ENCODE measurements at regions not wholly inside any gene's neighbourhood (a gene's known extent, or its start where the extent isn't known, plus 50 kb on each side); places are given as distances from the start of the nearest gene placed in this dataset.
A peak's percentile ranks its signal among the peaks of the same experiment; 100 is the strongest.
"Not testable (repeated sequence)": the region's sequence is repeated elsewhere in the genome, so short reads cannot be mapped to it uniquely, and the experiment has no call there.

DNA sequence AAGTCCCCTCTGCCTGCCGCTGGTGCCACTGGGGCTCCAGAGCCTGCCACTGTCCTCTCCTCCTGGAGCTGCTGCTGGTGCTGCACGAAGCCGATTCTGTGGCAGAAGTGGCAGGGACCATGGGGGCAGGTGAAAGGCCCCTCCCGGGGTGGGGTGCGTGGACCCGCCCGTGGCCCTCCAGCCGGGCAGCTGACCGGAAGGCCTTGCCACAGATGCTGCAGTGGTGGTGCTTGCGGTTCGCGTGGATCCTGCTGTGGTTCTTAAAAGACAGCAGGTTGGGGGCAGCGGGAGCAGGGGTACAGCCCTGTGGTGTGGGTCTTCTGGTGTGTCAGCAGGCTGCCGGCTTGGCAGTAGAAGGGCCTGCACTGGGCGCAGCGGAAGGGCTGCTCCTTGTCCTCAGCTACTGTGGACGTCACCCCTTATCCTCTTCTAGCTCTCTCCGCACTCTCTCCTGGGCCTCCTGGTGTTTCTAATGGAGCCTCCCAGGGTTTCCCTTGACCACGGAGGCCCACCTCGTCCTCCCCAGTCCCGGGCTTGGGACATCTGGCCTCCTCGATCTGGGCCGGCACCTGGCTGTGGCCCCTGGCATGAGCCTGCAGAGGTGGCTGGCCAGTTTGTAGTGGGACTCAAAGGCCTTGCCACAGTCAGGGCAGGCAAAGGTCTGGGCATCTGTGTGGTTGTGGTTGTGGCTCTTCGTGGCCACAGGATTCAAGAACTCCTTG lies 380.4 kb downstream of the OLFM4 start:
- DNase-seq, result no peak

- peak; percentile 76 for DNase-seq
Observed at GRCh38 chr13:53411463-53411862, 382.9 kb downstream of the OLFM4 start.

GRCh38 chr13:53415135-53415534 lies 386.5 kb downstream of the OLFM4 start:
- no peak for DNase-seq

- DNase-seq, result no peak
Observed at GRCh38 chr13:53417601-53418000, 389.0 kb downstream of the OLFM4 start.

DNA sequence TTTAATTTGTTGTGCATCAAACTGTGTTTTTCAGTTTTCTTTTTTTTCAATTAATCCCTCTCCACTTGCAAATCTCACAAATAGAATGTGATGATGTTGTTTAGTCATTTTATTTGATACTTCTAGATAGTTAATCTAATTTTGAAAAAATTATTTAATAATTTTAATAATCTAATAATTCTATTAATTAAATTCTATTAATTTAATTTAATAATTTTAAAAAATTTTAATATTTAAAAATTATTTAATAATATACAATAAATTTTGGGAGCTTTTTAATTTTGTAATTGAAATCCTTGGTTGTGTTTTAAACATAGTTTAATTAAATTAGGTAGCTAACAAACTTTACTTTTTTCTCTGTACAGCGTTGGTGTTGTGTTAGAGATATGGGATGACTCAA lies 393.8 kb downstream of the OLFM4 start:
- DNase-seq, result no peak

- DNase-seq, result no peak
Observed at GRCh38 chr13:53436396-53436795, 407.8 kb downstream of the OLFM4 start.

- DNase-seq, result no peak
Observed at GRCh38 chr13:53439439-53440225, 411.0 kb downstream of the OLFM4 start.

GRCh38 chr13:53442979-53443378 lies 414.4 kb downstream of the OLFM4 start:
- DNase-seq, result no peak

GRCh38 chr13:53445686-53446085 lies 417.1 kb downstream of the OLFM4 start:
- DNase-seq, result no peak

DNA sequence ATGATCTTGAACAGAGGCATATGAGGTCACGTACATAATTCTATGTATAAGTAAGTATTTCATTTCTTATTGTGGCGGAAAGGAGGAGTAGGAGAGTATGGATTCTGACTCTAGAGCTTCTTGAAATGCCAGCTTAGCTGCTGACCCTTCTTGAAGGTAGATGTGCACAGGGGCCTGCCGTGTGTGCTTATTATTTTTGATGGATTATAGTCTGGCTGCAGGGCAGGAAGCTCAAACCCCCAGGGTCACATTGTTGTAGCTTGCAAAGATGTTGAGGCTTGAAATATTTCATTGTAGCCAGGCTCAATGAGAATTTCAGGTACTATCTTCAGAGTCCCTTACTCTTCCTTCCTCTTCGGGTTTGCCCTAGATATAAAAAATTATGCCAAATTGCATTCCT lies 418.8 kb downstream of the OLFM4 start:
- no peak for DNase-seq

GRCh38 chr13:53447863-53448262 lies 419.2 kb downstream of the OLFM4 start:
- no peak for DNase-seq

DNA sequence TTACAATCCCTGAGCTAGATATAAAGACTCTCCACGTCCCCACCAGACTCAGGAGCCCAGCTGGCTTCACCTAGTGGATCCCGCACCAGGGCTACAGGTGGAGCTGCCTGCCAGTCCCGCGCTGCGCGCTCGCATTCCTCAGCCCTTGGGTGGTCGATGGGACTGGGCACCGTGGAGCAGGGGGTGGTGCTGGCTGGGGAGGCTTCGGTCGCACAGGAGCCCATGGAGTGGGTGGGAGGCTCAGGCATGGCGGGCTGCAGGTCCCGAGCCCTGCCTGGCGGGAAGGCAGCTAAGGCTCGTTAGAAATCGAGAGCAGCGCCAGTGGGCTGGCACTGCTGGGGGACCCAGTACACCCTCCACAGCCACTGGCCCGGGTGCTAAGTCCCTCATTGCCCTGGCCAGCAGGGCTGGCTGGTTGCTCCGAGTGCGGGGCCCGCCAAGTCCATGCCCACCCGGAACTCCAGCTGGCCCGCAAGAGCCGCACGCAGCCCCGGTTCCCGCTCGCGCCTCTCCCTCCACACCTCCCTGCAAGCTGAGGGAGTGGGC lies 423.7 kb downstream of the OLFM4 start:
- DNase-seq, result not testable (repeated sequence)

DNA sequence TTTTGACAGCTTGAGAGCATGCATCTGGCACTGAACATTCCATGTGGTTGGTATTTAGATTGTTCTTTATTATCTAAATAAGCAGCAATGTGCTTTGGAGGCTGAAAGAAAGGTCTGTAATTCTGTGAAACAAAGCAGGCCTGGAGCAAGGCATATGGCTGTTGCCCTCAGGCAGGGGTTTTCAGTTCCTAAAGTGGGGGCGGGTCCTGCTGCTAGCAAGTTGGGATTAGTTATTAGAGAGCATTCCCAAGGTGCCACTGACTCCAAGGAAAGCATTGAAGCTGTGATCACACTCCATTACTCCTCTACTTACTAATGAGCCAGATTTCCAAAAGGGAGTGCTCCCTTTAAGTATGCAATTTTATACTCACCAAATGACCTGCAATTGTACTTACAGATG lies 432.2 kb downstream of the OLFM4 start:
- DNase-seq, result no peak

GRCh38 chr13:53463106-53463505 lies 434.5 kb downstream of the OLFM4 start:
- DNase-seq, result no peak

GRCh38 chr13:53466576-53466975 lies 438.0 kb downstream of the OLFM4 start:
- DNase-seq, result no peak

- no peak for DNase-seq
Observed at GRCh38 chr13:53473397-53473796, 444.8 kb downstream of the OLFM4 start.

- no peak for DNase-seq
Observed at GRCh38 chr13:53474878-53475277, 446.3 kb downstream of the OLFM4 start.

- no peak for DNase-seq
Observed at GRCh38 chr13:53490752-53491151, 462.1 kb downstream of the OLFM4 start.

- no peak for DNase-seq
Observed at GRCh38 chr13:53494406-53494805, 465.8 kb downstream of the OLFM4 start.

DNA sequence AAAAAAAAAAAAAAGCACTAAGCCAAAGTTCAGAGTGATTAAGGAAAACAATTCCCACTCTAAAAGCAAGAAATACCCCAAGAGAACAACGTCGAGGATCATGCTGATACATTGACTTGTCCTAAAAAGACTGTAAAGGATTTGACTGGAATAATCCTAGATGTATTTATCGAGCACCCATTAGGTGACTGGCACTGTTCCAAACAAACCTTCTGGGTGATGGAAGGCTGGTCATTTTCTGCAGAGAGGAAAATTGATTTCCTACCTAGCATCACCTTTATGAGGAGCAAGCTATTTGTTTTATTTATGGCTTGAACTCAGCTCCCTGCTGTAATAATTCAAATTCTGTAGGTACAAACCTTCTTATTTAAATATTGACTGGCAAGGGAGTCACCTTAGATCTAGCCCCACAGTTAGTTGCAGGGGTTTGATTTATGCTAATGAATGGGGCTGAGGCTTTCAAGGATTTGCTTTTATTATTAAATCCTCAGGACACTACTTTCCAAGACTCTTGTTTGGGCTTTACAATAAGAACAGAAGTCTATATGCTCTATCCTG lies 471.0 kb downstream of the OLFM4 start:
- peak; percentile 89 for DNase-seq

DNA sequence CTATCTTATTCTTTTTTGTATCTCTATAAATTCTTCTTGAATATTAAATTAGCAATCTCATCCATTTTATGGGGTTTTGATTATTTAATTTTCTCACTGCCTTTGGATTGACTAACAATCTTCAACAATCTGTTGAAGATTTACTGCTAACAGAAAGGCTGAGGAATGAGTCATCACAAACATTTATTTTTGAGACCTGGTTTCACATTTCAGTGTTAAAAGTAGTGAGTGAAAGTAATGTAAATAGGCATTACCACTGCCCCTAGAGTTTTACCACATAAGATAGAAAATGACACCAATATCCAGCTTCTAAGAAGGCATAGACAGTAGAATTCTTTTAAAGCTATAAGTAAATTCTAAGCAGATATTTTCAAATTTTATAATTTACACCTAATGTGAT lies 472.8 kb downstream of the OLFM4 start:
- no peak for DNase-seq

- peak; percentile 10 for DNase-seq
Observed at GRCh38 chr13:53507741-53508140, 479.1 kb downstream of the OLFM4 start.

DNA sequence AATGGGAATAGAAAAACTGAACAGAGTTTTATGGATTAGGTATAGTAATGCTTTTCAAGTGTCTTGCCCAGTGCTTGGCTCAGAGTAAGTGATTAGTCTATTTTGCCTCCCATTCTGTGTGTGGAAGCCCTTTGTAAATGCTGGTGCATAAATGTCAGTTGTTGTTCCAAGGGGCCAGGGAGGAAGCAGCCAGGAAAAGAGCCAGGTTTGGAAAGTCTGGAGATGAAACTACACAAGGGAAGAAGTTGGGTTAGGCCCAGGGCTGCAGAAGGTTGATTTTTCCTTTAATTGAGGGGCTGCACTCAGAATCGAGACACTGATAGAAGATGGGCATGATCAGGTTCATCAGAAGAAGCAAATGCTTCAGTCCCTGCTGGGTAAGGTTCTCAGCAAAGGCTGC lies 484.0 kb downstream of the OLFM4 start:
- no peak for DNase-seq

- DNase-seq, result no peak
Observed at GRCh38 chr13:53513226-53513625, 484.6 kb downstream of the OLFM4 start.

Data from NCI-H146 (cell line).